Activated CD8-positive, alpha-beta T cell treated with anti-CD3 and anti-CD28 coated beads for 36 hours (primary cell): ENCODE measurements at regions not wholly inside any gene's neighbourhood (a gene's known extent, or its start where the extent isn't known, plus 50 kb on each side); places are given as distances from the start of the nearest gene placed in this dataset.
"Not testable (repeated sequence)": the region's sequence is repeated elsewhere in the genome, so short reads cannot be mapped to it uniquely, and the experiment has no call there.

Source experiments
- ATAC-seq: fragments of 200-7000 bp; cut with Tn5 transposase; one replicate; pipeline ENCODE4 v1.10.0; 2021; ENCODE audit warnings: mild to moderate bottlenecking, moderate library complexity
- CTCF ChIA-PET: fragments of 350-600 bp; sonication (Branson Sonifier 250); formaldehyde crosslinking; loops from one replicate; lab custom pipeline; 2021; ENCODE audit warnings: antibody characterized with exemption; lab: Charles Lee
- POLR2A ChIA-PET: fragments of 350-600 bp; sonication (Branson Sonifier 250); formaldehyde crosslinking; loops from one replicate; lab custom pipeline; 2021; ENCODE audit warnings: antibody characterized with exemption; lab: Charles Lee
- DNase-seq: peaks from one replicate; pipeline ENCODE4 v3.0.0-alpha.2; 2020
- H3K27ac Mint-ChIP-seq: one replicate; pipeline ENCODE4 v1.8.0; 2021; ENCODE audit warnings: mild to moderate bottlenecking, mixed read lengths
- H3K27me3 Mint-ChIP-seq: one replicate; pipeline ENCODE4 v1.8.0; 2021; ENCODE audit warnings: mixed read lengths
- H3K36me3 Mint-ChIP-seq: one replicate; pipeline ENCODE4 v1.8.0; 2021; ENCODE audit warnings: low read depth, mixed read lengths
- H3K4me1 Mint-ChIP-seq: one replicate; pipeline ENCODE4 v1.8.0; 2021; ENCODE audit warnings: low read depth, mixed read lengths
- H3K4me3 Mint-ChIP-seq: one replicate; pipeline ENCODE4 v1.8.0; 2021; ENCODE audit warnings: mild to moderate bottlenecking, moderate library complexity, mixed read lengths
- H3K9me3 Mint-ChIP-seq: one replicate; pipeline ENCODE4 v1.8.0; 2021; ENCODE audit warnings: mixed read lengths
- intact Hi-C: fragments of 100-400 bp; cut with micrococcal nuclease; formaldehyde crosslinking; loops from one replicate; pipeline ENCODE4 v1.10.0; 2022
- TF ChIP-seq, protein P1 (sequence below): fragments of 200-600 bp; IDR thresholded peaks from one replicate; pipeline ENCODE4 v1.8.0; 2022; ENCODE audit warnings: antibody characterized with exemption, mild to moderate bottlenecking

DNA sequence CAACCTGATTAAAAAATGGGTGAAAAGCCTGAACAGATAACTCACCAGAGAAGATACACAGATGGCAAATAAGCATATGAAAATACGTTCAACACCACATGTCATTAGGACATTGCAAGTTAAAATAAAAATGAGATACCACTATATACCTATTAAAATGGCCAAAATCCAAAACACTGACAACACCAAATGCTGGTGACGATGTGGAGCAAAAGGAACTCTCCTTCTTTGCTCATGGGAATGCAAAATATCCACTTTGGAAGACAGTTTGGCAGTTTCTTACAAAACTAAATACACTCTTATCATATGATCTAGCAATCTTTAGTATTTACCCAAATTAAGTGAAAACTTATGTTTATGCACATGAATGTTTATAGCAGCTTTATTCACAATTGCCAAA lies 100.5 kb upstream of the ARID1B start:
- Mint-ChIP-seq H3K4me3 (no peak overlapping the region), H3K27me3 (no peaks in the 10 kb centered on the region), H3K36me3 (peaks cover 3% of the 10 kb centered on the region), H3K4me1 (no peaks in the 10 kb centered on the region), H3K9me3 (peaks cover 16% of the 10 kb centered on the region), H3K27ac (no peak overlapping the region)
- no peak for ATAC-seq
- ChIA-PET CTCF (interaction anchor here (1.0 kb wide), 1 partner anchor 10 kb away, joined by 3 read pairs; no protein-coding TSS in a partner anchor), POLR2A (no interaction called here)
- DNase-seq, result no peak
- intact Hi-C loops, result no loop called here
- TF ChIP-seq, protein P1, sequence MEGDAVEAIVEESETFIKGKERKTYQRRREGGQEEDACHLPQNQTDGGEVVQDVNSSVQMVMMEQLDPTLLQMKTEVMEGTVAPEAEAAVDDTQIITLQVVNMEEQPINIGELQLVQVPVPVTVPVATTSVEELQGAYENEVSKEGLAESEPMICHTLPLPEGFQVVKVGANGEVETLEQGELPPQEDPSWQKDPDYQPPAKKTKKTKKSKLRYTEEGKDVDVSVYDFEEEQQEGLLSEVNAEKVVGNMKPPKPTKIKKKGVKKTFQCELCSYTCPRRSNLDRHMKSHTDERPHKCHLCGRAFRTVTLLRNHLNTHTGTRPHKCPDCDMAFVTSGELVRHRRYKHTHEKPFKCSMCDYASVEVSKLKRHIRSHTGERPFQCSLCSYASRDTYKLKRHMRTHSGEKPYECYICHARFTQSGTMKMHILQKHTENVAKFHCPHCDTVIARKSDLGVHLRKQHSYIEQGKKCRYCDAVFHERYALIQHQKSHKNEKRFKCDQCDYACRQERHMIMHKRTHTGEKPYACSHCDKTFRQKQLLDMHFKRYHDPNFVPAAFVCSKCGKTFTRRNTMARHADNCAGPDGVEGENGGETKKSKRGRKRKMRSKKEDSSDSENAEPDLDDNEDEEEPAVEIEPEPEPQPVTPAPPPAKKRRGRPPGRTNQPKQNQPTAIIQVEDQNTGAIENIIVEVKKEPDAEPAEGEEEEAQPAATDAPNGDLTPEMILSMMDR, result no peak

DNA sequence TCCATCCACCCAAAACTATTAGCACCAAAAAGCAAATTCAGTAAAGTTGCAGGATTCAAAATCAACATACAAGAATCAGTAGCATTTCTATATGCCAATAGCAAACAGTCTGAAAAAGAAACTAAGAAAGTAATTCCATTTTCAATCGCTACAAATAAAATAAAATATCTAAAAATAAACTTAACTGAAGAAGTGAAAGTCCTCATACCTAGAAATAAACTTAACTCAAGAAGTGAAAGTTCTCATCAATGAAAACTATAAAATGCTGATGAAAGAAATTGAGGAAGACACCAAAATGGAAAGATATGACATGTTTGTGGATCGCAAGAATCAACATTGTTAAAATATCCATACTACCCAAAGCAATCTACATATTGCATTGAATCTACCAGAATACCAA lies 103.0 kb upstream of the ARID1B start:
- Mint-ChIP-seq H3K4me1 (no peaks in the 10 kb centered on the region), H3K4me3 (no peak overlapping the region)

DNA sequence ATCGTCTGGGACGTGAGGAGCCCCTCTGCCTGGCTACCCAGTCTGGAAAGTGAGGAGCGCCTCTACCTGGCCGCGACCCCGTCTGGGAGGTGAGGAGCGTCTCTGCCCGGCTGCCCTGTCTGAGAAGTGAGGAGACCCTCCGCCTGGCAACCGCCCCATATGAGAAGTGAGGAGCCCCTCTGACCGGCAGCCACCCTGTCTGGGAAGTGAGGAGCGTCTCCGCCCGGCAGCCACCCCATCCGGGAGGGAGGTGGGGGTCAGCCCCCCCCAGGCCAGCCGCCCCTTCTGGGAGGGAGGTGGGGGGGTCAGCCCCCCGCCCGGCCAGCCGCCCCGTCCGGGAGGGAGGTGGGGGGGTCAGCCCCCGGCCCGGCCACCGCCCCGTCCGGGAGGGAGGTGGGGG lies 107.1 kb upstream of the ARID1B start:
- H3K36me3 Mint-ChIP-seq, H3K27ac Mint-ChIP-seq, H3K4me3 Mint-ChIP-seq, DNase-seq, H3K27me3 Mint-ChIP-seq, intact Hi-C loops, CTCF ChIA-PET, H3K4me1 Mint-ChIP-seq, ATAC-seq, POLR2A ChIA-PET: not testable (repeated sequence)
- H3K9me3 Mint-ChIP-seq, result peaks cover 14% of the 10 kb centered on the region

More for the DNA sequence above, 103.0 kb upstream of the ARID1B start:
- peaks cover 3% of the 10 kb centered on the region for H3K36me3 Mint-ChIP-seq
- no peak overlapping the region for H3K27ac Mint-ChIP-seq
- no peak for ATAC-seq
- peaks cover 18% of the 10 kb centered on the region for H3K9me3 Mint-ChIP-seq
- ChIA-PET POLR2A (no interaction called here), CTCF (no interaction called here)
- intact Hi-C loops, result no loop called here
- H3K27me3 Mint-ChIP-seq, result no peaks in the 10 kb centered on the region
- TF ChIP-seq, protein P1, result no peak
- DNase-seq, result no peak

GRCh38 chr6:156662025-156662445 lies 115.1 kb upstream of the ARID1B start:
- DNase-seq (peak; percentile 61), ATAC-seq (peak; percentile 70)
- Mint-ChIP-seq H3K9me3 (no peaks in the 10 kb centered on the region), H3K27ac (no peak overlapping the region), H3K4me1 (peaks cover 7% of the 10 kb centered on the region), H3K36me3 (no peaks in the 10 kb centered on the region), H3K27me3 (peaks cover 4% of the 10 kb centered on the region), H3K4me3 (no peak overlapping the region)
- intact Hi-C loops, result loop anchor here (5.0 kb wide), 1 partner anchor 100 kb away; no protein-coding TSS in a partner anchor
- ChIA-PET POLR2A (no interaction called here), CTCF (no interaction called here)
- TF ChIP-seq, protein P1, result peak; percentile 72

- no peaks in the 10 kb centered on the region for H3K36me3 Mint-ChIP-seq
- H3K4me1 Mint-ChIP-seq, result peaks cover 7% of the 10 kb centered on the region
- TF ChIP-seq, protein P1, result no peak
- H3K9me3 Mint-ChIP-seq, result no peaks in the 10 kb centered on the region
- DNase-seq, result no peak
- intact Hi-C loops, result loop anchor here (5.0 kb wide), 1 partner anchor 98 kb away; no protein-coding TSS in a partner anchor
- no peak overlapping the region for H3K4me3 Mint-ChIP-seq
- no peak overlapping the region for H3K27ac Mint-ChIP-seq
- peaks cover under 1% of the 10 kb centered on the region for H3K27me3 Mint-ChIP-seq
- ATAC-seq, result no peak
- POLR2A ChIA-PET, result no interaction called here
- CTCF ChIA-PET, result no interaction called here
These were observed 116.8 kb upstream of the ARID1B start for GRCh38 chr6:156660389-156660788.
